GM12878 (cell line): ENCODE measurements at regions not wholly inside any gene's neighbourhood (a gene's known extent, or its start where the extent isn't known, plus 50 kb on each side); places are given as distances from the start of the nearest gene placed in this dataset.

Experiments
- CEBPB ChIP-seq, 2 experiments: fragments of 150-350 bp in 1 of 2; IDR thresholded peaks; 2 replicates each; pipeline ENCODE4 v1.6.1; 2012 to 2014; ENCODE audit warnings: low read depth in 2 of 2, low read length in 2 of 2, borderline replicate concordance in 1 of 2, inconsistent platforms in 1 of 2
- TF ChIP-seq, protein P1 (sequence below), 3 experiments: IDR thresholded peaks in 2 of 3; conservative IDR thresholded peaks in 1 of 3; 2 replicates each; pipeline ENCODE4 v1.5.1; 2011; ENCODE audit warnings: low read depth in 3 of 3, low read length in 3 of 3, mild to moderate bottlenecking in 3 of 3, control low read depth in 2 of 3, moderate library complexity in 2 of 3, inconsistent platforms in 1 of 3, mixed read lengths in 1 of 3; ENCODE audit not compliant: control insufficient read depth in 2 of 3, insufficient read depth in 1 of 3; ENCODE audit errors: extremely low read depth in 1 of 3

DNA sequence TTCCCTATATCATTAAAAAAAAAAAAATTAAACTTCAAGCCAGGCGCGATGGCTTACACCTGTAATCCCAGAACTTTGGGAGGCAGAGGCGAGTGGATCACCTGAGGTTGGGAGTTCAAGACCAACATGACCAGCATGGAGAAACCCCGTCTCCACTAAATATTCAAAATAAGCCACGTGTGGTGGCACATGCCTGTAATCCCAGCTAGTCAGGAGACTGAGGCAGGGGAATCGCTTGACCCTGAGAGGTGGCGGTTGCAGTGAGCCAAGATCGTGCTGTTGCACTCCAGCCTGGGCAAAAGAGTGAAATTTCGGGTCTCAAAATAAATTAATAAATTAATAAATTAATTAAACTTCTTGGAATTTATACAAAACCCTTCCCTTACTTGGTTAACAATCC lies 358.6 kb upstream of the CDH9 start:
- TF ChIP-seq CEBPB (IDR thresholded peaks at IDR 0.05; ENCODE audit: borderline replicate concordance in 1 of 2, low read depth in 2 of 2, low read length in 2 of 2), result no peak
- TF ChIP-seq, protein P1, sequence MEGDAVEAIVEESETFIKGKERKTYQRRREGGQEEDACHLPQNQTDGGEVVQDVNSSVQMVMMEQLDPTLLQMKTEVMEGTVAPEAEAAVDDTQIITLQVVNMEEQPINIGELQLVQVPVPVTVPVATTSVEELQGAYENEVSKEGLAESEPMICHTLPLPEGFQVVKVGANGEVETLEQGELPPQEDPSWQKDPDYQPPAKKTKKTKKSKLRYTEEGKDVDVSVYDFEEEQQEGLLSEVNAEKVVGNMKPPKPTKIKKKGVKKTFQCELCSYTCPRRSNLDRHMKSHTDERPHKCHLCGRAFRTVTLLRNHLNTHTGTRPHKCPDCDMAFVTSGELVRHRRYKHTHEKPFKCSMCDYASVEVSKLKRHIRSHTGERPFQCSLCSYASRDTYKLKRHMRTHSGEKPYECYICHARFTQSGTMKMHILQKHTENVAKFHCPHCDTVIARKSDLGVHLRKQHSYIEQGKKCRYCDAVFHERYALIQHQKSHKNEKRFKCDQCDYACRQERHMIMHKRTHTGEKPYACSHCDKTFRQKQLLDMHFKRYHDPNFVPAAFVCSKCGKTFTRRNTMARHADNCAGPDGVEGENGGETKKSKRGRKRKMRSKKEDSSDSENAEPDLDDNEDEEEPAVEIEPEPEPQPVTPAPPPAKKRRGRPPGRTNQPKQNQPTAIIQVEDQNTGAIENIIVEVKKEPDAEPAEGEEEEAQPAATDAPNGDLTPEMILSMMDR (IDR thresholded peaks at IDR 0.05 in 2 of 3, conservative IDR thresholded peaks at IDR 0.05 in 1 of 3; ENCODE audit: control insufficient read depth in 2 of 3, extremely low read depth in 1 of 3, insufficient read depth in 1 of 3, low read depth in 3 of 3, low read length in 3 of 3), result no peak
